GM18873 (cell line): ENCODE measurements at regions not wholly inside any gene's neighbourhood (a gene's known extent, or its start where the extent isn't known, plus 50 kb on each side); places are given as distances from the start of the nearest gene placed in this dataset.

Experiments used
- ATAC-seq: cut with Tn5 transposase; IDR thresholded peaks from one replicate; pipeline ENCODE4 v1.9.1; 2021; ENCODE audit warnings: mild to moderate bottlenecking, moderate library complexity, moderate number of reproducible peaks; ENCODE audit not compliant: unreplicated experiment, low FRiP score

DNA sequence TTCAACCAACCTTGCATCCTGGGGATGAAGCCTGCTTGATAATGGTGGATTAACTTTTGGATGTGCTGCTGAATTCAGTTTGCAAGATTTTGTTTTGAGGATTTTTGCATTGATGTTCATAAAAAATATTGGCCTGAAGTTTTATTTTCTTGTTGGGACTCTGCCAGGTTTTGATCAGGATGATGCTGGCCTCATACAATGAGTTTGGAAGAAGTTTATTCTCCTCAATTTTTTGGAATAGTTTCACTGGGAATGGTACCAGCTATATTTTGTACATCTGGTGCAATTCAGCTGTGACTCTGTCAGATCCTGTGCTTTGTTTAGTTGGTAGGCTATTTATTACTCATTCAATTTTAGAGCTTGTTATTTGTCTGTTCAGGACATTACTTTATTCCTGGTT lies 340.3 kb upstream of the TRAM1L1 start:
- no peak for ATAC-seq

GRCh38 chr4:117428536-117428935 lies 343.2 kb upstream of the TRAM1L1 start:
- no peak for ATAC-seq

GRCh38 chr4:117429061-117429460 lies 343.7 kb upstream of the TRAM1L1 start:
- no peak for ATAC-seq

DNA sequence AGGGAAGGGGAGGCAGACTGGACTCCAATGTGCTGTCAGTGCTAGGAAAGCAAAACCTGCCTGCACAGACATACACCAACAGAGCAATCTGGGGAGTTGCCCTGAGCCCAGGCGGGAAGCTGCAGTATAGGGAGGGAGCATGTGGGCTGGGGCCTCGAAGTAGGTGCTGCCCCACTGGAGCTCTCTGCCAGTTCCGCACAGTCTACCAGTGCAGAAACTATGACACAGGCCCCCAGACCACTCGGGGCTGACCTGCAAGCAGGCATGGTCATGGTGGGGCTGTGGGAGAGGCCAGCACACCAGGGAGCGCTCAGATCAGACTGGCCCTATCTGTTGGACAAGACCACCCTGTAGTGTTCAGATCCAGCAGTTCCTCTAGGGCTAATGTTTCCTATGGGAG lies 344.1 kb upstream of the TRAM1L1 start:
- ATAC-seq: no peak

- ATAC-seq: no peak
Measured at GRCh38 chr4:117434424-117434823, 349.0 kb upstream of the TRAM1L1 start.

DNA sequence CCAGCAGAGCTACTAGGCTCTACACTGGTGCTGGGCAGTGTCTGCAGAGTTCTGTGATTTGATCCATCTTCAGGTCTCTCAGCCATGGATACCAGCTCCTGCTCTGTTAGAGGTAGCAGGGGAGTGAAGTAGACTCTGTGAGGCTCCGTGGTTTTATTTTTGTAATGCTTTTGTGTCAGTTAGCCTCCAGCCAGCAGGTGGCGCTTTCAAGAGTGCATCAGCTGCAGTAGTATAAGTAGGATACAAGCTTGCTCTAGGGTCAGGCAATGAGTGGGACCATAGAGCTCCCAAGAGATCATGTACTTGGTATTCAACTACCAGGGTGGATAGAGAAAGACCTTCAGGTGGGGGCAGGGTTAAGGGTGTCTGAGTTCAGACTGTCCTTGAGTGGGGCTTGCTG lies 362.5 kb upstream of the TRAM1L1 start:
- ATAC-seq: no peak

GRCh38 chr4:117455088-117455487 lies 369.7 kb upstream of the TRAM1L1 start:
- ATAC-seq: no peak

- ATAC-seq: no peak
Measured at GRCh38 chr4:117466388-117466787, 381.0 kb upstream of the TRAM1L1 start.

- ATAC-seq: no peak
Measured at GRCh38 chr4:117467404-117467803, 382.0 kb upstream of the TRAM1L1 start.

- no peak for ATAC-seq
Measured at GRCh38 chr4:117474987-117475386, 389.6 kb upstream of the TRAM1L1 start.

DNA sequence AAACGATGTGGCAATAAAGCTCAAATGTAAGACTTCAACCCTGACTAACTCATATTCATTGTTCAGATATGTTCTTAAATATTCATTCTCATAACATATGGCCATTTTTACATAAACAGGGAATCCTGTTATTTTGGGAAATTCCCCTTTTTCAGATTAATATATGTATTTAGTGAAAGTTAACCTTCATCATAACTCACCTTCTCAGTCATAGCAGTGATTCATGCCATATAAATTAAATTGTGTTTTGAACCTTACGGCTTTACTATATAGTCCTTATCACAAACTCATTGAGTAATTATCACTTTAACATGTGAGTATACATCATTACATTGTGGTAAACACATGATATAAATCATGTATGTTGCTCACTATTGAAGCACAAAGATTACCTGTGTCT lies 392.5 kb upstream of the TRAM1L1 start:
- ATAC-seq: no peak

DNA sequence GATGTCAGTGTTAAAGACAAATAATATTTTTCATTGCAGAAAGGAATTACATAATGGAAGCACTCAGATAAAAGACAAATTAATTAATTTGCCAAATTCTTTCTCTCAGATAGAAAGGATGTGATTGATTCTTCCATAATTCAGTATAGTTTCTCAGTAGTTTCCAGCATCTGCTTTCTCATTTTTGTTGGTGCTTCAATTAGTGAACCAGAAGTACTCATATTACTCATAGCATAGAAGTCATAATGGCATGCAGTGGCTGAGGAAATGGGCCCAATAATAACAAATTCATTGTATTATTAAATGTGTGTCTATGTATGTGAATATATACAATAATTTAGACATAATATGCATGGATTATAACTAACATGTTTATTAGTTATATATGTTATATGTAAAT lies 393.3 kb upstream of the TRAM1L1 start:
- ATAC-seq: no peak

GRCh38 chr4:117479673-117480072 lies 394.3 kb upstream of the TRAM1L1 start:
- no peak for ATAC-seq

GRCh38 chr4:117481742-117482141 lies 396.4 kb upstream of the TRAM1L1 start:
- no peak for ATAC-seq

GRCh38 chr4:117488692-117489091 lies 403.3 kb upstream of the TRAM1L1 start:
- ATAC-seq: no peak

DNA sequence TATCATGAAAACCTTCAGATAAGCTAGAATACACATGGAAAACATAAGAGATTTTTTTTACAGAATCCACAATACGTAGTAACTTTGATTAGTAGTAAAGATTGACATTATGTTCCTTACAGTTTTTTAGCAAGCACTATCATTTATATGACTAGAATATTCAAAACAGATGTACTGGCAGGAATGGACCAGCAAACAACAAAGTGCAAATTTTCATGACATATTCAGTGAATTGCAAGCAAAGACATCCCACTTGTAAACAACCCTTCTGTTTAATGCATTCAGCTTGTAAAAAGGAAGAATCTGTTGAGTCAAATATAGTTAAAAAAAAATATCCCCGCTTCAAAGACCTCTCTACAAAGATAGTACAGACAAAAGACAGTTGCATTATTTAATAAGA lies 403.7 kb upstream of the TRAM1L1 start:
- ATAC-seq: no peak

- ATAC-seq: no peak
Measured at GRCh38 chr4:117491516-117491915, 406.1 kb upstream of the TRAM1L1 start.

DNA sequence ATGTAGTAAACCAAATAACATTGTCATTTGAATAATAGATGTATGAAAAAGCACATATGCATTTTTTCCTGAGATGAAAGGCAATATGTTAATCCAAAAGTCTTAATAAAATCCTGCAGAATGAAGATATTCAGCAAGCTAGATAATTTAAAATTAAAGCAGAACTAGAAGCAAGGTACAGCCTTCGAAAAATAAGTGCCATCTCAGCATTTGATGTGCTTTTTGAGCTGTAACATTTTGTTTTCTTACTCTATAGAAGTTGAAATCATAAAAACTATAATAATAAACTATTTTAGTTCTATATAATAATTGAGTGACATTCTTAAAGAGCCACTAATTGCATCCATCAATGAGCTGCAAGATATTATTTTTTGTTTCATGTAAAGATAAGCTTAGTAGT lies 410.4 kb upstream of the TRAM1L1 start:
- ATAC-seq: no peak

GRCh38 chr4:117512414-117512813 lies 427.0 kb upstream of the TRAM1L1 start:
- no peak for ATAC-seq

DNA sequence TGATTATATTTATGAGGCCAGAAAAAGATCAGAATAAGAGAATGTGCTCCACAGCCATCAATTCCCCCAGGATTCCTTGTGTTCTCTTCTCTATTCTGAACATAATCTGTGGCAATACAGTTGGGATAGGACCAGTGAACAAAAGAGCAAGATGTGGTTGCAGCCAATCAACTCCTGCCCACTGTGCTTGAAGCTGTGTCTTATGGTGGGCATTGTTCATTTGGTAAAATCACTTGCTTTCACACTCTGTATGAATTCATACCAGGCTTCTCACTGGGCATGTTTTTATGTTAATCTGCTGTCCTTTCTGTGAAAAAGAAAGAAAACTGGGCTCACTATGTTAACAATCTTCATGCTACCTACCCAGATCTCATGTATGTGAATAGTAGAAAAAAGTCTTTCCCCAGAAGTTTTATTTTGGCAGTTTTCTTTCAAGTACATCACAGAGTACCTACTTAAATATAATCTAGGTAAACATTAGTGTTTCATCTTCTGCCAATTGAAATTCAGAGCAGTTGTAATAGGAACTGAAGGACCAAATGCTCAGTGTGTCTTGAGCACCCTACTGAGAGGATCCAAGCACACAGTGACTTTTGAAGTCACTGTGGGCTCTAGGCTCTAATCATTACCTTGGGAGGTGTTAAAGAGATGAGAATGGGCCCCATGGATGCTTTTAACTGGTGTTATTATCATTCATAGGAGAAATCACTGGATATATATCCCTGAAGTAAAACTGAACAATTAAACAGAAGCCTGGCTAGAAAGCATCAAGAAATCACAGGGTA lies 429.2 kb upstream of the TRAM1L1 start:
- ATAC-seq: no peak

- ATAC-seq: no peak
Measured at GRCh38 chr4:117515921-117516320, 430.5 kb upstream of the TRAM1L1 start.

DNA sequence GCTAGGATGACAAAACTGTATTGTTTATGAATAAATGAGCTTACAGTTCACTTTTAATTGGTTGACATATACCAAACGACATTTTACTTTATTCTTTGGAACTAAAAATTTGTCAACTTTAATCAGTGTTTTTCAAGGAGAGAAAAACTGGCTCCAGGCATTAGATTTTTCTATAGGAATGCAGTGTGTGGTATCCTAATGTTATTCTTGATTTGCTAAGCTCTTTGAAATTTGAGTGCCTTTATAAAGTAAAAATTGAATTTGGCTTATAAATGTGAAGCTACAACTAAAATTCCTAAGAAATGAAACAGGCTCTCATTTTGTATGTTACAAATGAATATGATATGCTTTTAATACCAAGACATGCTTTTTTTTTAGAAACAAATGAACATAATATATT lies 442.2 kb upstream of the TRAM1L1 start:
- ATAC-seq: no peak

DNA sequence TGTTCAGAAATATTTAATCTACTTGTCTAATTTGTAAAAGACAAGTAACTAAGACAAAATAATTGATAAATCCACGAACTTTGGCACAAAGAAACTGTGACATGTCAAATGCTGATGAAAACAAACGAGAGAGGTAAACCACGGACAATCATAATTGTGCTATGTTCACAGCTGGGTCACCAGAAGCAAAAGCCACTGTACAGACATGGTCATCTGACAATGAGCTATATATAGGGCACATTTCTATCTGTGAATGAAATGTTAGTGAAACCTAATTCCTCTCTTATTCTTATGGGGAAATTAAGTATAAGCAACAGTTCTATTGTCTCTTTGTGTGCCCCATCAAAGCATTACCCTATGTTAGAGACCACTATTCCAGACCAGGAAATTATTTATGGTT lies 444.0 kb upstream of the TRAM1L1 start:
- ATAC-seq: no peak
